ENCODE measurements at regions not wholly inside any gene's neighbourhood (a gene's known extent, or its start where the extent isn't known, plus 50 kb on each side); places are given as distances from the start of the nearest gene placed in this dataset.

- no peaks in the 10 kb centered on the region for H3K27me3 ChIP-seq (ENCODE audit: insufficient read depth, low read length, poor library complexity, severe bottlenecking)
- H3K4me1 Mint-ChIP-seq, result no peaks in the 10 kb centered on the region
- no peaks in the 10 kb centered on the region for H3K4me1 ChIP-seq (ENCODE audit: insufficient read depth, low read length)
- H3K4me3 Mint-ChIP-seq, result no peak overlapping the region
- H3K9me3 Mint-ChIP-seq, result no peaks in the 10 kb centered on the region
- no peak for DNase-seq
- CTCF ChIA-PET, result interaction anchor here (3.4 kb wide), 1 partner anchor 657 kb away, joined by 26 read pairs; no protein-coding TSS in a partner anchor
- no peak overlapping the region for H3K27ac ChIP-seq (ENCODE audit: low read depth, low read length)
- no peak overlapping the region for H3K4me3 ChIP-seq (ENCODE audit: low read length)
- peaks cover 3 to 38% of the 10 kb centered on the region in 2 donors for H3K27me3 Mint-ChIP-seq
- H3K36me3 ChIP-seq (ENCODE audit: insufficient read depth, low read length), result no peaks in the 10 kb centered on the region
- POLR2A ChIA-PET, result no interaction called here
- no peaks in the 10 kb centered on the region for H3K36me3 Mint-ChIP-seq
- H3K9me3 ChIP-seq (ENCODE audit: low read length), result no peaks in the 10 kb centered on the region
- no peak overlapping the region for H3K27ac Mint-ChIP-seq
Observed at GRCh38 chr1:87951852-87952251, 623.2 kb downstream of the LMO4 start.

GRCh38 chr1:87953121-87953520 lies 624.4 kb downstream of the LMO4 start:
- no peak overlapping the region for H3K27ac ChIP-seq (ENCODE audit: low read depth, low read length)
- no peaks in the 10 kb centered on the region for H3K4me1 ChIP-seq (ENCODE audit: insufficient read depth, low read length)
- H3K27ac Mint-ChIP-seq, result no peak overlapping the region
- no peaks in the 10 kb centered on the region for H3K36me3 Mint-ChIP-seq
- CTCF ChIA-PET, result interaction anchor here (0.9 to 3.4 kb wide), 12 partner anchors 9 to 676 kb away, joined by 3 to 26 read pairs (median 5); partner anchors contain the start of gene LMO4
- H3K4me3 Mint-ChIP-seq, result no peak overlapping the region
- H3K9me3 Mint-ChIP-seq, result no peaks in the 10 kb centered on the region
- no peak for DNase-seq
- POLR2A ChIA-PET, result no interaction called here
- H3K9me3 ChIP-seq (ENCODE audit: low read length), result no peaks in the 10 kb centered on the region
- H3K4me3 ChIP-seq (ENCODE audit: low read length), result no peak overlapping the region
- no peaks in the 10 kb centered on the region for H3K36me3 ChIP-seq (ENCODE audit: insufficient read depth, low read length)
- no peaks in the 10 kb centered on the region for H3K4me1 Mint-ChIP-seq
- peaks cover 3 to 42% of the 10 kb centered on the region in 2 donors for H3K27me3 Mint-ChIP-seq
- no peaks in the 10 kb centered on the region for H3K27me3 ChIP-seq (ENCODE audit: insufficient read depth, low read length, poor library complexity, severe bottlenecking)

GRCh38 chr1:87953732-87954344 lies 625.2 kb downstream of the LMO4 start:
- no peaks in the 10 kb centered on the region for H3K27me3 ChIP-seq (ENCODE audit: insufficient read depth, low read length, poor library complexity, severe bottlenecking)
- Mint-ChIP-seq H3K36me3 (no peaks in the 10 kb centered on the region), H3K27me3 (peaks cover 2 to 45% of the 10 kb centered on the region in 2 donors), H3K9me3 (no peaks in the 10 kb centered on the region), H3K4me1 (no peaks in the 10 kb centered on the region), H3K27ac (no peak overlapping the region), H3K4me3 (no peak overlapping the region)
- no peak overlapping the region for H3K27ac ChIP-seq (ENCODE audit: low read depth, low read length)
- H3K4me1 ChIP-seq (ENCODE audit: insufficient read depth, low read length), result no peaks in the 10 kb centered on the region
- no peaks in the 10 kb centered on the region for H3K36me3 ChIP-seq (ENCODE audit: insufficient read depth, low read length)
- no peaks in the 10 kb centered on the region for H3K9me3 ChIP-seq (ENCODE audit: low read length)
- peak; percentile 3 to 62 (median 39) for DNase-seq
- POLR2A ChIA-PET, result no interaction called here
- CTCF ChIA-PET, result interaction anchor here (0.6 to 3.4 kb wide), 17 partner anchors 9 to 677 kb away, joined by 3 to 26 read pairs (median 4); partner anchors contain the start of gene LMO4
- no peak overlapping the region for H3K4me3 ChIP-seq (ENCODE audit: low read length)

- ChIA-PET CTCF (interaction anchor here (2.2 to 3.4 kb wide), 3 partner anchors 7 to 660 kb away, joined by 9 to 26 read pairs (median 22); no protein-coding TSS in a partner anchor), POLR2A (no interaction called here)
- Histone ChIP-seq H3K4me1 (ENCODE audit: insufficient read depth, low read length) (no peaks in the 10 kb centered on the region), H3K27me3 (ENCODE audit: insufficient read depth, low read length, poor library complexity, severe bottlenecking) (no peaks in the 10 kb centered on the region), H3K9me3 (ENCODE audit: low read length) (no peaks in the 10 kb centered on the region), H3K4me3 (ENCODE audit: low read length) (no peak overlapping the region), H3K36me3 (ENCODE audit: insufficient read depth, low read length) (no peaks in the 10 kb centered on the region), H3K27ac (ENCODE audit: low read depth, low read length) (no peak overlapping the region)
- no peak for DNase-seq
- no peaks in the 10 kb centered on the region for H3K36me3 Mint-ChIP-seq
- H3K4me1 Mint-ChIP-seq, result no peaks in the 10 kb centered on the region
- H3K9me3 Mint-ChIP-seq, result no peaks in the 10 kb centered on the region
- no peak overlapping the region for H3K27ac Mint-ChIP-seq
- H3K27me3 Mint-ChIP-seq, result peaks cover 8 to 45% of the 10 kb centered on the region in 2 donors
- no peak overlapping the region for H3K4me3 Mint-ChIP-seq
Observed at GRCh38 chr1:87955038-87955437, 626.4 kb downstream of the LMO4 start.

- no peak overlapping the region for H3K27ac Mint-ChIP-seq
- H3K4me3 Mint-ChIP-seq, result no peak overlapping the region
- H3K27me3 ChIP-seq (ENCODE audit: insufficient read depth, low read length, poor library complexity, severe bottlenecking), result no peaks in the 10 kb centered on the region
- H3K36me3 Mint-ChIP-seq, result no peaks in the 10 kb centered on the region
- no peak for DNase-seq
- no peak overlapping the region for H3K4me3 ChIP-seq (ENCODE audit: low read length)
- peaks cover 8 to 40% of the 10 kb centered on the region in 2 donors for H3K27me3 Mint-ChIP-seq
- ChIA-PET POLR2A (no interaction called here), CTCF (no interaction called here)
- no peaks in the 10 kb centered on the region for H3K4me1 Mint-ChIP-seq
- H3K27ac ChIP-seq (ENCODE audit: low read depth, low read length), result no peak overlapping the region
- no peaks in the 10 kb centered on the region for H3K4me1 ChIP-seq (ENCODE audit: insufficient read depth, low read length)
- no peaks in the 10 kb centered on the region for H3K9me3 Mint-ChIP-seq
- no peaks in the 10 kb centered on the region for H3K36me3 ChIP-seq (ENCODE audit: insufficient read depth, low read length)
- H3K9me3 ChIP-seq (ENCODE audit: low read length), result no peaks in the 10 kb centered on the region
Observed at GRCh38 chr1:87956072-87956471, 627.4 kb downstream of the LMO4 start.

- Mint-ChIP-seq H3K4me3 (no peak overlapping the region), H3K9me3 (no peaks in the 10 kb centered on the region), H3K4me1 (no peaks in the 10 kb centered on the region), H3K27ac (no peak overlapping the region), H3K36me3 (no peaks in the 10 kb centered on the region), H3K27me3 (peaks cover 8 to 35% of the 10 kb centered on the region in 2 donors)
- Histone ChIP-seq H3K36me3 (ENCODE audit: insufficient read depth, low read length) (no peaks in the 10 kb centered on the region), H3K27me3 (ENCODE audit: insufficient read depth, low read length, poor library complexity, severe bottlenecking) (no peaks in the 10 kb centered on the region), H3K27ac (ENCODE audit: low read depth, low read length) (no peak overlapping the region), H3K9me3 (ENCODE audit: low read length) (no peaks in the 10 kb centered on the region), H3K4me1 (ENCODE audit: insufficient read depth, low read length) (no peaks in the 10 kb centered on the region), H3K4me3 (ENCODE audit: low read length) (no peak overlapping the region)
- no peak for DNase-seq
- ChIA-PET CTCF (no interaction called here), POLR2A (no interaction called here)
Observed at GRCh38 chr1:87956750-87957149, 628.1 kb downstream of the LMO4 start.

- Mint-ChIP-seq H3K27me3 (peaks cover 8 to 34% of the 10 kb centered on the region in 2 donors), H3K4me1 (no peaks in the 10 kb centered on the region), H3K4me3 (no peak overlapping the region), H3K9me3 (no peaks in the 10 kb centered on the region), H3K36me3 (no peaks in the 10 kb centered on the region), H3K27ac (no peak overlapping the region)
- no peaks in the 10 kb centered on the region for H3K36me3 ChIP-seq (ENCODE audit: insufficient read depth, low read length)
- no peak for DNase-seq
- H3K4me3 ChIP-seq (ENCODE audit: low read length), result no peak overlapping the region
- no peaks in the 10 kb centered on the region for H3K4me1 ChIP-seq (ENCODE audit: insufficient read depth, low read length)
- H3K27me3 ChIP-seq (ENCODE audit: insufficient read depth, low read length, poor library complexity, severe bottlenecking), result no peaks in the 10 kb centered on the region
- ChIA-PET POLR2A (no interaction called here), CTCF (no interaction called here)
- H3K9me3 ChIP-seq (ENCODE audit: low read length), result no peaks in the 10 kb centered on the region
- H3K27ac ChIP-seq (ENCODE audit: low read depth, low read length), result no peak overlapping the region
Observed at GRCh38 chr1:87957331-87957730, 628.7 kb downstream of the LMO4 start.

- Mint-ChIP-seq H3K27ac (no peak overlapping the region), H3K4me3 (no peak overlapping the region), H3K36me3 (no peaks in the 10 kb centered on the region), H3K4me1 (no peaks in the 10 kb centered on the region), H3K9me3 (no peaks in the 10 kb centered on the region), H3K27me3 (peaks cover 8 to 31% of the 10 kb centered on the region in 2 donors)
- no peak overlapping the region for H3K4me3 ChIP-seq (ENCODE audit: low read length)
- CTCF ChIA-PET, result no interaction called here
- no peaks in the 10 kb centered on the region for H3K36me3 ChIP-seq (ENCODE audit: insufficient read depth, low read length)
- DNase-seq, result no peak
- H3K27ac ChIP-seq (ENCODE audit: low read depth, low read length), result no peak overlapping the region
- H3K9me3 ChIP-seq (ENCODE audit: low read length), result no peaks in the 10 kb centered on the region
- POLR2A ChIA-PET, result no interaction called here
- no peaks in the 10 kb centered on the region for H3K4me1 ChIP-seq (ENCODE audit: insufficient read depth, low read length)
- no peaks in the 10 kb centered on the region for H3K27me3 ChIP-seq (ENCODE audit: insufficient read depth, low read length, poor library complexity, severe bottlenecking)
Observed at GRCh38 chr1:87958201-87958600, 629.5 kb downstream of the LMO4 start.

All from CD8-positive, alpha-beta memory T cell (primary cell).